IgD-negative memory B cell (primary cell): ENCODE measurements at regions not wholly inside any gene's neighbourhood (a gene's known extent, or its start where the extent isn't known, plus 50 kb on each side); places are given as distances from the start of the nearest gene placed in this dataset.
A peak's percentile ranks its signal among the peaks of the same experiment; 100 is the strongest.

ENCODE experiments used
- H3K27ac Mint-ChIP-seq, 3 donors: one replicate each; pipeline ENCODE4 v1.8.0; 2020 to 2022; ENCODE audit warnings: mild to moderate bottlenecking in 3 of 3, mixed read lengths in 3 of 3, moderate library complexity in 1 of 3
- H3K27me3 Mint-ChIP-seq: one replicate; pipeline ENCODE4 v1.8.0; 2021; ENCODE audit warnings: mixed read lengths
- H3K36me3 Mint-ChIP-seq: one replicate; pipeline ENCODE4 v1.8.0; 2020; ENCODE audit warnings: mild to moderate bottlenecking, mixed read lengths
- H3K4me1 Mint-ChIP-seq, 3 donors: one replicate each; pipeline ENCODE4 v1.8.0; 2020 to 2022; ENCODE audit warnings: mixed read lengths in 3 of 3, mild to moderate bottlenecking in 1 of 3
- H3K4me3 Mint-ChIP-seq, 4 donors: one replicate each; pipeline ENCODE4 v1.8.0; 2020 to 2022; ENCODE audit warnings: mild to moderate bottlenecking in 4 of 4, mixed read lengths in 4 of 4, moderate library complexity in 3 of 4
- H3K9me3 Mint-ChIP-seq, 3 donors: one replicate each; pipeline ENCODE4 v1.8.0; 2020 to 2021; ENCODE audit warnings: mixed read lengths in 3 of 3, mild to moderate bottlenecking in 1 of 3

- H3K27me3 Mint-ChIP-seq, result no peaks in the 10 kb centered on the region
- no peak overlapping the region for H3K27ac Mint-ChIP-seq
- peaks cover 2% of the 10 kb centered on the region for H3K36me3 Mint-ChIP-seq
- peaks cover 0 to 5% (median 3%) of the 10 kb centered on the region in 3 donors for H3K4me1 Mint-ChIP-seq
- H3K4me3 Mint-ChIP-seq, result no peak overlapping the region
- H3K9me3 Mint-ChIP-seq, result no peaks in the 10 kb centered on the region
These were observed 54.6 kb downstream of the ARL4A start for GRCh38 chr7:12741951-12742575.

- Mint-ChIP-seq H3K36me3 (no peaks in the 10 kb centered on the region), H3K4me3 (no peak overlapping the region), H3K27ac (no peak overlapping the region), H3K9me3 (no peaks in the 10 kb centered on the region), H3K27me3 (no peaks in the 10 kb centered on the region), H3K4me1 (peaks cover 0 to 5% (median 1%) of the 10 kb centered on the region in 3 donors)
These were observed 58.8 kb downstream of the ARL4A start for GRCh38 chr7:12746211-12746610.

- no peaks in the 10 kb centered on the region for H3K27me3 Mint-ChIP-seq
- peak overlapping the region in 1 of 3 donors; percentile 8 for H3K27ac Mint-ChIP-seq
- H3K36me3 Mint-ChIP-seq, result no peaks in the 10 kb centered on the region
- H3K4me3 Mint-ChIP-seq, result no peak overlapping the region
- H3K4me1 Mint-ChIP-seq, result peaks cover 0 to 1% (median 0%) of the 10 kb centered on the region in 3 donors
- no peaks in the 10 kb centered on the region for H3K9me3 Mint-ChIP-seq
These were observed 60.4 kb downstream of the ARL4A start for GRCh38 chr7:12747687-12748306.

GRCh38 chr7:12749069-12749468 is 61.6 kb downstream of the ARL4A start:
- H3K27ac Mint-ChIP-seq, result no peak overlapping the region
- H3K4me3 Mint-ChIP-seq, result no peak overlapping the region
- peaks cover 0 to under 1% (median 0%) of the 10 kb centered on the region in 3 donors for H3K9me3 Mint-ChIP-seq
- H3K36me3 Mint-ChIP-seq, result no peaks in the 10 kb centered on the region
- H3K4me1 Mint-ChIP-seq, result peaks cover 0 to 1% (median under 1%) of the 10 kb centered on the region in 3 donors
- no peaks in the 10 kb centered on the region for H3K27me3 Mint-ChIP-seq

GRCh38 chr7:12749746-12750145 is 62.3 kb downstream of the ARL4A start:
- Mint-ChIP-seq H3K36me3 (no peaks in the 10 kb centered on the region), H3K27me3 (peaks cover 3% of the 10 kb centered on the region), H3K27ac (no peak overlapping the region), H3K9me3 (peaks cover 0 to 1% (median 0%) of the 10 kb centered on the region in 3 donors), H3K4me1 (peaks cover 0 to 2% (median 1%) of the 10 kb centered on the region in 3 donors), H3K4me3 (no peak overlapping the region)

- no peak overlapping the region for H3K27ac Mint-ChIP-seq
These were observed 64.3 kb downstream of the ARL4A start for GRCh38 chr7:12751764-12752163.

GRCh38 chr7:12754179-12754578 is 66.7 kb downstream of the ARL4A start:
- Mint-ChIP-seq H3K4me3 (no peak overlapping the region), H3K27me3 (peaks cover 3% of the 10 kb centered on the region), H3K4me1 (peaks cover 0 to 2% (median 0%) of the 10 kb centered on the region in 3 donors), H3K9me3 (peaks cover 0 to 1% (median 0%) of the 10 kb centered on the region in 3 donors), H3K27ac (no peak overlapping the region), H3K36me3 (no peaks in the 10 kb centered on the region)

More at GRCh38 chr7:12751764-12752163, 64.3 kb downstream of the ARL4A start:
- Mint-ChIP-seq H3K4me3 (no peak overlapping the region), H3K27me3 (peaks cover 3% of the 10 kb centered on the region), H3K9me3 (peaks cover 0 to 1% (median 0%) of the 10 kb centered on the region in 3 donors), H3K4me1 (peaks cover 0 to 2% (median 1%) of the 10 kb centered on the region in 3 donors), H3K36me3 (no peaks in the 10 kb centered on the region)

- Mint-ChIP-seq H3K27ac (no peak overlapping the region), H3K27me3 (peaks cover 5% of the 10 kb centered on the region), H3K4me3 (no peak overlapping the region), H3K9me3 (peaks cover 0 to 14% (median 3%) of the 10 kb centered on the region in 3 donors), H3K36me3 (peaks cover 6% of the 10 kb centered on the region), H3K4me1 (peaks cover 0 to 2% (median 0%) of the 10 kb centered on the region in 3 donors)
These were observed 69.4 kb downstream of the ARL4A start for GRCh38 chr7:12756821-12757220.

GRCh38 chr7:12757443-12757842 is 70.0 kb downstream of the ARL4A start:
- Mint-ChIP-seq H3K36me3 (peaks cover 6% of the 10 kb centered on the region), H3K4me3 (no peak overlapping the region), H3K4me1 (peaks cover 0 to 2% (median 0%) of the 10 kb centered on the region in 3 donors), H3K9me3 (peaks cover 2 to 14% (median 3%) of the 10 kb centered on the region in 3 donors), H3K27me3 (peaks cover 5% of the 10 kb centered on the region), H3K27ac (no peak overlapping the region)

GRCh38 chr7:12759151-12759550 is 71.7 kb downstream of the ARL4A start:
- peaks cover 0 to under 1% (median 0%) of the 10 kb centered on the region in 3 donors for H3K4me1 Mint-ChIP-seq
- no peak overlapping the region for H3K27ac Mint-ChIP-seq
- H3K9me3 Mint-ChIP-seq, result peaks cover 2 to 14% (median 2%) of the 10 kb centered on the region in 3 donors

GRCh38 chr7:12761111-12761510 is 73.7 kb downstream of the ARL4A start:
- Mint-ChIP-seq H3K27ac (no peak overlapping the region), H3K4me3 (no peak overlapping the region), H3K36me3 (peaks cover 6% of the 10 kb centered on the region), H3K4me1 (peaks cover 0 to 3% (median 0%) of the 10 kb centered on the region in 3 donors), H3K9me3 (peaks cover 2 to 14% (median 2%) of the 10 kb centered on the region in 3 donors), H3K27me3 (peaks cover 2% of the 10 kb centered on the region)

More at GRCh38 chr7:12759151-12759550, 71.7 kb downstream of the ARL4A start:
- peaks cover 6% of the 10 kb centered on the region for H3K36me3 Mint-ChIP-seq
- peaks cover 5% of the 10 kb centered on the region for H3K27me3 Mint-ChIP-seq
- H3K4me3 Mint-ChIP-seq, result no peak overlapping the region

GRCh38 chr7:12761691-12762090 is 74.3 kb downstream of the ARL4A start:
- H3K9me3 Mint-ChIP-seq, result peaks cover 2 to 14% (median 2%) of the 10 kb centered on the region in 3 donors
- no peak overlapping the region for H3K27ac Mint-ChIP-seq
- peaks cover 6% of the 10 kb centered on the region for H3K36me3 Mint-ChIP-seq
- H3K27me3 Mint-ChIP-seq, result peaks cover 2% of the 10 kb centered on the region
- H3K4me1 Mint-ChIP-seq, result peaks cover 0 to 3% (median 0%) of the 10 kb centered on the region in 3 donors
- H3K4me3 Mint-ChIP-seq, result no peak overlapping the region

GRCh38 chr7:12764458-12764891 is 77.0 kb downstream of the ARL4A start:
- Mint-ChIP-seq H3K27me3 (peaks cover 2% of the 10 kb centered on the region), H3K36me3 (peaks cover 6% of the 10 kb centered on the region), H3K27ac (no peak overlapping the region), H3K4me3 (no peak overlapping the region), H3K4me1 (peaks cover 0 to 3% (median 0%) of the 10 kb centered on the region in 3 donors), H3K9me3 (peaks cover 2 to 14% (median 2%) of the 10 kb centered on the region in 3 donors)

GRCh38 chr7:12765431-12766100 is 78.1 kb downstream of the ARL4A start:
- peaks cover 2 to 6% (median 2%) of the 10 kb centered on the region in 3 donors for H3K9me3 Mint-ChIP-seq
- H3K4me1 Mint-ChIP-seq, result peaks cover 0 to 3% (median 0%) of the 10 kb centered on the region in 3 donors
- peaks cover 4% of the 10 kb centered on the region for H3K27me3 Mint-ChIP-seq
- H3K4me3 Mint-ChIP-seq, result no peak overlapping the region
- H3K36me3 Mint-ChIP-seq, result no peaks in the 10 kb centered on the region
- H3K27ac Mint-ChIP-seq, result no peak overlapping the region

- Mint-ChIP-seq H3K9me3 (peaks cover 0 to 2% (median 0%) of the 10 kb centered on the region in 3 donors), H3K4me1 (peaks cover 0 to 3% (median 0%) of the 10 kb centered on the region in 3 donors), H3K27ac (no peak overlapping the region), H3K36me3 (no peaks in the 10 kb centered on the region), H3K27me3 (peaks cover 4% of the 10 kb centered on the region), H3K4me3 (no peak overlapping the region)
These were observed 79.0 kb downstream of the ARL4A start for GRCh38 chr7:12766416-12766815.
